H1 (cell line): ENCODE measurements at regions not wholly inside any gene's neighbourhood (a gene's known extent, or its start where the extent isn't known, plus 50 kb on each side); places are given as distances from the start of the nearest gene placed in this dataset.

Experiments used
- CTCF ChIA-PET: fragments of 300-600 bp; sonication (Branson Sonifier 250); formaldehyde crosslinking; loops from one replicate; lab custom pipeline; 2021; ENCODE audit not compliant: partially characterized antibody; lab: Charles Lee
- POLR2A ChIA-PET: fragments of 300-600 bp; sonication (Branson Sonifier 250); formaldehyde crosslinking; loops from one replicate; lab custom pipeline; 2021; ENCODE audit warnings: inconsistent platforms; ENCODE audit not compliant: partially characterized antibody; lab: Charles Lee
- DNase-seq, 2 experiments: peaks; one replicate each; pipeline versions ENCODE4 v3.0.0 to v3.0.0-alpha.2; 2010 to 2022; ENCODE audit warnings: low spot score in 2 of 2, low read depth in 1 of 2, mixed read lengths in 1 of 2
- FAIRE-seq: peaks from 2 replicates; lab custom pipeline; 2011; peaks lifted over from hg19 to GRCh38; lab: Jason Lieb, UNC
- H2AFZ ChIP-seq: 2 replicates; pipeline ENCODE4 v1.8.1; 2012; ENCODE audit warnings: low read length, inconsistent platforms
- H2AK5ac ChIP-seq: 2 replicates; pipeline ENCODE4 v1.6.1; 2013; ENCODE audit warnings: low read depth, low read length
- H2BK120ac ChIP-seq: replicated peaks from 2 replicates; pipeline ENCODE3; 2013; ENCODE audit warnings: low read depth, low read length, inconsistent platforms
- H2BK12ac ChIP-seq: 2 replicates; pipeline ENCODE4 v1.6.1; 2013; ENCODE audit warnings: low read depth, low read length
- H2BK15ac ChIP-seq: 2 replicates; pipeline ENCODE4 v1.6.1; 2013; ENCODE audit warnings: low read length
- H2BK20ac ChIP-seq: 2 replicates; pipeline ENCODE4 v1.6.1; 2013; ENCODE audit warnings: low read length
- H2BK5ac ChIP-seq: 2 replicates; pipeline ENCODE4 v1.6.1; 2013; ENCODE audit warnings: low read depth, low read length
- H3K14ac ChIP-seq: 2 replicates; pipeline ENCODE4 v1.6.1; 2013; ENCODE audit warnings: inconsistent platforms; ENCODE audit not compliant: insufficient read length
- H3K18ac ChIP-seq: 2 replicates; pipeline ENCODE4 v1.6.1; 2013; ENCODE audit warnings: low read length; ENCODE audit errors: extremely low read depth
- H3K23ac ChIP-seq: 2 replicates; pipeline ENCODE4 v1.6.1; 2013; ENCODE audit warnings: inconsistent platforms; ENCODE audit not compliant: insufficient read length
- H3K23me2 ChIP-seq: 2 replicates; pipeline ENCODE4 v1.6.1; 2013; ENCODE audit warnings: low read depth, low read length
- H3K27ac ChIP-seq: 2 replicates; pipeline ENCODE4 v1.6.1; 2011; ENCODE audit warnings: low read depth, low read length, inconsistent platforms
- H3K27me3 ChIP-seq, 4 experiments: replicated peaks in 1 of 4; 1 replicate in 1 of 4; 2 replicates in 3 of 4; pipeline versions ENCODE4 v1.6.1 to v1.8.1; 2011 to 2013; ENCODE audit warnings: low read length in 3 of 4, mild to moderate bottlenecking in 3 of 4, inconsistent platforms in 2 of 4, mixed read lengths in 2 of 4, moderate library complexity in 1 of 4; ENCODE audit not compliant: control insufficient read depth in 3 of 4, insufficient read depth in 3 of 4; ENCODE audit errors: extremely low read depth in 1 of 4
- H3K36me3 ChIP-seq, 4 experiments: 2 replicates each; pipeline versions ENCODE4 v1.6.1 to v1.8.1; 2011 to 2013; ENCODE audit warnings: mild to moderate bottlenecking in 4 of 4, low read length in 3 of 4, moderate library complexity in 2 of 4, control low read depth in 1 of 4, inconsistent platforms in 1 of 4; ENCODE audit not compliant: insufficient read depth in 4 of 4, control insufficient read depth in 2 of 4
- H3K4ac ChIP-seq: replicated peaks from 2 replicates; pipeline ENCODE3; 2013; ENCODE audit warnings: low read length, low read depth, mixed read lengths, inconsistent platforms; ENCODE audit not compliant: insufficient read length
- H3K4me1 ChIP-seq, 4 experiments: replicated peaks in 1 of 4; 1 replicate in 1 of 4; 2 replicates in 3 of 4; pipeline versions ENCODE4 v1.6.1 to v1.8.1; 2011 to 2013; ENCODE audit warnings: low read length in 3 of 4, inconsistent platforms in 2 of 4, mixed read lengths in 1 of 4; ENCODE audit not compliant: insufficient read depth in 4 of 4, control insufficient read depth in 3 of 4
- H3K4me2 ChIP-seq, 2 experiments: 2 replicates each; pipeline versions ENCODE4 v1.6.1 to v1.8.1; 2011 to 2013; ENCODE audit warnings: low read depth in 2 of 2, low read length in 2 of 2, control low read depth in 1 of 2, inconsistent platforms in 1 of 2, mild to moderate bottlenecking in 1 of 2; ENCODE audit not compliant: insufficient read depth in 1 of 2
- H3K4me3 ChIP-seq, 4 experiments: fragments of 200-600, 300-600 bp in 1 of 4; sonication (generic), shearing (Covaris generic), sonication (Bioruptor Twin) in 1 of 4; 2 replicates each; pipeline versions ENCODE4 v1.5.1 to v1.8.1; 2011 to 2016; ENCODE audit warnings: low read length in 4 of 4, low read depth in 3 of 4, control low read depth in 2 of 4, inconsistent platforms in 2 of 4, mild to moderate bottlenecking in 2 of 4, mixed read lengths in 1 of 4, moderate library complexity in 1 of 4; ENCODE audit not compliant: insufficient read depth in 2 of 4; ENCODE audit errors: extremely low read depth in 1 of 4
- H3K56ac ChIP-seq: replicated peaks from 2 replicates; pipeline ENCODE3; 2013; ENCODE audit warnings: low read depth, mild to moderate bottlenecking, mixed read lengths, low read length, inconsistent platforms; ENCODE audit not compliant: insufficient read length
- H3K79me1 ChIP-seq: 2 replicates; pipeline ENCODE4 v1.6.1; 2013; ENCODE audit warnings: low read depth, low read length, control low read depth
- H3K79me2 ChIP-seq, 2 experiments: 2 replicates each; pipeline versions ENCODE4 v1.6.1 to v1.8.1; 2012 to 2013; ENCODE audit warnings: low read length in 2 of 2, mild to moderate bottlenecking in 2 of 2, inconsistent platforms in 1 of 2; ENCODE audit not compliant: insufficient read depth in 2 of 2, control insufficient read depth in 1 of 2
- H3K9ac ChIP-seq, 4 experiments: replicated peaks in 1 of 4; 1 replicate in 1 of 4; 2 replicates in 3 of 4; pipeline versions ENCODE4 v1.6.1 to v1.8.1; 2011 to 2013; ENCODE audit warnings: low read depth in 3 of 4, low read length in 3 of 4, control low read depth in 2 of 4, mild to moderate bottlenecking in 2 of 4, moderate library complexity in 2 of 4, inconsistent platforms in 1 of 4; ENCODE audit errors: extremely low read depth in 1 of 4
- H3K9me3 ChIP-seq, 2 experiments: 2 replicates each; pipeline versions ENCODE4 v1.6.1 to v1.8.1; 2012 to 2013; ENCODE audit warnings: mild to moderate bottlenecking in 2 of 2, moderate library complexity in 2 of 2, control low read depth in 1 of 2, inconsistent platforms in 1 of 2, low read depth in 1 of 2, low read length in 1 of 2, mixed read lengths in 1 of 2; ENCODE audit not compliant: insufficient read depth in 2 of 2
- H4K20me1 ChIP-seq, 2 experiments: replicated peaks in 1 of 2; 2 replicates each; pipeline versions ENCODE3 to v1.8.1; 2011 to 2013; ENCODE audit warnings: inconsistent platforms in 2 of 2, low read length in 2 of 2, mild to moderate bottlenecking in 1 of 2; ENCODE audit not compliant: insufficient read depth in 2 of 2, control insufficient read depth in 1 of 2
- H4K5ac ChIP-seq: 2 replicates; pipeline ENCODE4 v1.6.1; 2013; ENCODE audit warnings: low read length, low read depth, mixed read lengths, inconsistent platforms; ENCODE audit not compliant: insufficient read length
- H4K8ac ChIP-seq: 2 replicates; pipeline ENCODE4 v1.8.0; 2013; ENCODE audit warnings: mild to moderate bottlenecking, moderate library complexity, low read length, inconsistent platforms; ENCODE audit not compliant: insufficient read depth; ENCODE audit errors: extremely low read depth
- H4K91ac ChIP-seq: replicated peaks from 2 replicates; pipeline ENCODE3; 2013; ENCODE audit warnings: low read length, mixed read lengths, inconsistent platforms; ENCODE audit not compliant: insufficient read length
- CBX8 ChIP-seq: fragments of 300-800, 300-1000 bp; sonication (generic); IDR thresholded peaks from 2 replicates; pipeline ENCODE4 v1.7.1; 2016; ENCODE audit warnings: low read depth, low read length, borderline replicate concordance
- HDAC2 ChIP-seq, 2 experiments: fragments of 300-600 bp in 1 of 2; sonication (generic) in 1 of 2; IDR thresholded peaks; 2 replicates each; pipeline ENCODE4 v1.6.1; 2011 to 2012; ENCODE audit warnings: low read depth in 2 of 2, low read length in 2 of 2, mild to moderate bottlenecking in 2 of 2, moderate library complexity in 2 of 2, borderline replicate concordance in 1 of 2, inconsistent platforms in 1 of 2
- RNF2 ChIP-seq: fragments of 200-900, 300-1000 bp; sonication (generic); IDR thresholded peaks from 2 replicates; pipeline ENCODE4 v1.7.1; 2016; ENCODE audit warnings: borderline replicate concordance, low read depth, mild to moderate bottlenecking, antibody characterized with exemption, low read length; ENCODE audit not compliant: poor library complexity, severe bottlenecking; ENCODE audit errors: missing control alignments
- WGBS, 2 experiments: shearing (Covaris generic) in 1 of 2; methylation state at CpG; one replicate each; pipeline versions ENCODE4 v1.1.6 to v1.1.7; 2013 to 2015; ENCODE audit warnings: low lambda C conversion rate in 2 of 2, mixed read lengths in 2 of 2, inconsistent platforms in 1 of 2, low coverage in 1 of 2, missing lambda C conversion rate in 1 of 2; ENCODE audit not compliant: insufficient replicate concordance in 2 of 2, insufficient coverage in 1 of 2, insufficient read length in 1 of 2; ENCODE audit errors: extremely low coverage in 1 of 2, missing lambda C conversion rate in 1 of 2; 5-methylcytosine and 5-hydroxymethylcytosine counted together

DNA sequence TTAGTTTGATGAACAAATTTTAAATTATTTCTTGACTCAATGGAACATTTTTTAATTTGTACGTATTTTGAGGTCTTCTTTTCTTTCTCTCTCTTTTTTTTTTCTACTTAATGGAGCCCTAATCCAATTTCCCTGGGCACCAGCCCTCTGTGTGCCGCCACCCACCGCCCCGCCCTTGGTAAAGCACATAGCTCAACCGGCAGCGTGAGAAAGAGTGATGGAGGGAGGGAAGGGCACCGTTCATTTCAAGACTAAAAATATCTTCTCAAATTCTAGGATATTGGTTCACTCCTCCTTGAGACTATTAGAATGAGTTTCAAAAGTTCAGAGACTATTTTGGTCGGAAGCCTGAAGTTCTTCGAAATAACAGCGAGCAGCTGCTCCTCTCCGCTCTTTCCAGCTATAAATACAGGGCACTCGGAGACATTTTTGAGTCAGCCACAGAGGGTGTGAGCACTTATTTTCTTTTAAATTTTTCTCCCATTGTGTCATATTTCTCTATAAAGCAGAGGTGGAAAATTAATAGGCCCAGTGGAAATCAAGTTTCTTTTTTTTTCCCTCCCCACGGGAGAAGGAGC is 731.7 kb upstream of the ID2 start:
- Histone ChIP-seq H3K79me1 (no peaks in the 10 kb centered on the region), H3K56ac (no peak overlapping the region), H4K8ac (no peak overlapping the region), H2AFZ (no peak overlapping the region), H2BK15ac (no peak overlapping the region), H3K18ac (no peak overlapping the region), H3K36me3 (no peaks in the 10 kb centered on the region), H3K4me3 (no peak overlapping the region)
- TF ChIP-seq HDAC2 (IDR thresholded peaks at IDR 0.05; ENCODE audit: borderline replicate concordance in 1 of 2, low read depth in 2 of 2, low read length in 2 of 2), result no peak
- no peak for TF ChIP-seq CBX8
- no peak for TF ChIP-seq RNF2
- TF ChIP-seq, all 59 proteins: peak for 0
- Histone ChIP-seq H2BK12ac (no peak overlapping the region), H2BK20ac (no peak overlapping the region), H3K23me2 (no peaks in the 10 kb centered on the region), H3K4me1 (0 out of 7 replicates have a peak, but pooled peaks cover 0 to 1% (median 0%) of the 10 kb centered on the region in 4 experiments), H3K9me3 (no peaks in the 10 kb centered on the region), H3K4me2 (no peak overlapping the region), H2BK120ac (no peak overlapping the region), H4K5ac (no peak overlapping the region), H3K23ac (no peak overlapping the region), H3K14ac (no peak overlapping the region), H2BK5ac (no peak overlapping the region), H2AK5ac (no peak overlapping the region), H4K20me1 (no peaks in the 10 kb centered on the region), H4K91ac (no peak overlapping the region), H3K4ac (no peak overlapping the region), H3K79me2 (no peaks in the 10 kb centered on the region), H3K27me3 (no peaks in the 10 kb centered on the region), H3K9ac (no peak overlapping the region), H3K27ac (no peak overlapping the region)
- 89% methylated on average over 13 of the region's 13 CpGs; no CpG with 5 or more reads in 1 of the 2 experiments for whole genome bisulfite sequencing, 2 experiments
- FAIRE-seq, result no peak
- no peak for DNase-seq
- POLR2A ChIA-PET, result interaction anchor here (1.4 to 1.6 kb wide), 2 partner anchors 63 to 71 kb away, joined by 5 read pairs; no protein-coding TSS in a partner anchor
- CTCF ChIA-PET, result interaction anchor here (1.2 kb wide), 1 partner anchor 97 kb away, joined by 4 read pairs; no protein-coding TSS in a partner anchor
